Esophagus muscularis mucosa (tissue), 4 donors: ENCODE measurements at regions not wholly inside any gene's neighbourhood (a gene's known extent, or its start where the extent isn't known, plus 50 kb on each side); places are given as distances from the start of the nearest gene placed in this dataset.
A peak's percentile ranks its signal among the peaks of the same experiment; 100 is the strongest.

Source experiments
- CTCF ChIP-seq, 3 experiments: fragments of 200-600 bp in 2 of 3; fragments of 450-650 bp in 1 of 3; sonication (generic) in 2 of 3; IDR thresholded peaks; one replicate each; pipeline ENCODE4 v1.5.1; 2017 to 2019; ENCODE audit warnings: antibody characterized with exemption in 3 of 3, mild to moderate bottlenecking in 2 of 3, moderate library complexity in 1 of 3
- EP300 ChIP-seq: sonication (generic); formaldehyde crosslinking; IDR thresholded peaks from one replicate; pipeline ENCODE4 v1.6.1; 2017; ENCODE audit warnings: antibody characterized with exemption
- POLR2AphosphoS5 ChIP-seq, 2 donors: sonication (generic); formaldehyde crosslinking; IDR thresholded peaks; one replicate each; pipeline ENCODE4 v1.6.1; 2017; ENCODE audit warnings: antibody characterized with exemption in 2 of 2

GRCh38 chr10:129259128-129259815 is 207.8 kb upstream of the MGMT start:
- TF ChIP-seq POLR2AphosphoS5 (IDR thresholded peaks at IDR 0.05) = peak in 1 of 2 donors; percentile 6
- no peak for TF ChIP-seq EP300
- TF ChIP-seq CTCF (IDR thresholded peaks at IDR 0.05) = no peak
